MCF 10A (cell line): ENCODE measurements at regions not wholly inside any gene's neighbourhood (a gene's known extent, or its start where the extent isn't known, plus 50 kb on each side); places are given as distances from the start of the nearest gene placed in this dataset.

Experiments
- BruUV-seq: library from RNA; stranded (reverse); fragments of 400-500 nt; replicated peaks from 2 replicates; lab custom pipeline; 2021; lab: Mats Ljungman, UMichigan
- CTCF ChIA-PET: fragments of 300-600 bp; sonication (Branson Sonifier 250); formaldehyde crosslinking; extraction: SDS; loops from one replicate; lab custom pipeline; 2021; ENCODE audit warnings: antibody characterized with exemption, inconsistent platforms; lab: Yijun Ruan, JAX
- POLR2A ChIA-PET: fragments of 300-600, 350-650 bp; sonication (Branson Sonifier 250); formaldehyde crosslinking; extraction: SDS; loops from one replicate; lab custom pipeline; 2020; ENCODE audit warnings: antibody characterized with exemption, inconsistent platforms; lab: Yijun Ruan, JAX
- DNase-seq: peaks from one replicate; pipeline ENCODE4 v3.0.0-alpha.2; 2018; ENCODE audit not compliant: unreplicated experiment
- H3K27ac Mint-ChIP-seq: one replicate; pipeline ENCODE4 v1.8.0; 2022; ENCODE audit warnings: mild to moderate bottlenecking, low read depth, mixed read lengths; ENCODE audit not compliant: unreplicated experiment
- H3K27me3 Mint-ChIP-seq: one replicate; pipeline ENCODE4 v1.8.0; 2022; ENCODE audit warnings: mixed read lengths; ENCODE audit not compliant: insufficient read depth, unreplicated experiment
- H3K36me3 Mint-ChIP-seq: one replicate; pipeline ENCODE4 v1.8.0; 2022; ENCODE audit warnings: mild to moderate bottlenecking, moderate library complexity, mixed read lengths; ENCODE audit not compliant: insufficient read depth, unreplicated experiment
- H3K4me1 Mint-ChIP-seq: one replicate; pipeline ENCODE4 v1.8.0; 2022; ENCODE audit warnings: mixed read lengths; ENCODE audit not compliant: insufficient read depth, unreplicated experiment
- H3K4me3 Mint-ChIP-seq: one replicate; pipeline ENCODE4 v1.8.0; 2022; ENCODE audit warnings: mild to moderate bottlenecking, moderate library complexity, mixed read lengths; ENCODE audit not compliant: unreplicated experiment
- H3K9me3 Mint-ChIP-seq: one replicate; pipeline ENCODE4 v1.8.0; 2022; ENCODE audit warnings: mixed read lengths; ENCODE audit not compliant: unreplicated experiment
- intact Hi-C: fragments of 100-400 bp; cut with micrococcal nuclease; formaldehyde crosslinking; loops from 2 replicates; pipeline ENCODE4 v1.14.1; 2022
- TF ChIP-seq, protein P1 (sequence below): fragments of 200-600 bp; IDR thresholded peaks from one replicate; pipeline ENCODE4 v1.8.0; 2022; ENCODE audit warnings: antibody characterized with exemption, mild to moderate bottlenecking; ENCODE audit not compliant: unreplicated experiment

DNA sequence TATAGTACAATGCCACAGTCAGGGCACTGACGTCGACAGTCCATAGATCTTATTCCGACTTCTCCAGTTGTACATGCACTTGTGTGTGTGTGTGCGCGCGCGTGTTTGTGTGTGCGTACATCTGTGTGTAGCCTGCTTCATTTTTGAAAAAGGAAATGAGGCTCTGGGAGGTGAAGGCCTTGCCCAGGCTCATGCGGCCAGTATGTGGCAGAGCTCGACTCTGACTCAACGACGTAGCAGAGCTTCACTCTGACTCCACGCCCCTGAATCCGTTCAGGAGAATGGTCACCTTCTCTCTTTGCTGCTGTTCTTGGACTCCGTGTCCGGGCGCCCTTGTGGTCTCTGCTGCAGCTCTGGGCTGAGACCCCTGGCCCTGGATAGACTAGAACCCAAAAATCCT lies 81.6 kb upstream of the CIBAR2 start:
- H3K36me3 Mint-ChIP-seq = no peaks in the 10 kb centered on the region
- H3K9me3 Mint-ChIP-seq = no peaks in the 10 kb centered on the region
- TF ChIP-seq, protein P1, sequence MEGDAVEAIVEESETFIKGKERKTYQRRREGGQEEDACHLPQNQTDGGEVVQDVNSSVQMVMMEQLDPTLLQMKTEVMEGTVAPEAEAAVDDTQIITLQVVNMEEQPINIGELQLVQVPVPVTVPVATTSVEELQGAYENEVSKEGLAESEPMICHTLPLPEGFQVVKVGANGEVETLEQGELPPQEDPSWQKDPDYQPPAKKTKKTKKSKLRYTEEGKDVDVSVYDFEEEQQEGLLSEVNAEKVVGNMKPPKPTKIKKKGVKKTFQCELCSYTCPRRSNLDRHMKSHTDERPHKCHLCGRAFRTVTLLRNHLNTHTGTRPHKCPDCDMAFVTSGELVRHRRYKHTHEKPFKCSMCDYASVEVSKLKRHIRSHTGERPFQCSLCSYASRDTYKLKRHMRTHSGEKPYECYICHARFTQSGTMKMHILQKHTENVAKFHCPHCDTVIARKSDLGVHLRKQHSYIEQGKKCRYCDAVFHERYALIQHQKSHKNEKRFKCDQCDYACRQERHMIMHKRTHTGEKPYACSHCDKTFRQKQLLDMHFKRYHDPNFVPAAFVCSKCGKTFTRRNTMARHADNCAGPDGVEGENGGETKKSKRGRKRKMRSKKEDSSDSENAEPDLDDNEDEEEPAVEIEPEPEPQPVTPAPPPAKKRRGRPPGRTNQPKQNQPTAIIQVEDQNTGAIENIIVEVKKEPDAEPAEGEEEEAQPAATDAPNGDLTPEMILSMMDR = no peak
- POLR2A ChIA-PET = no interaction called here
- intact Hi-C loops = no loop called here
- peaks cover 6% of the 10 kb centered on the region for H3K4me1 Mint-ChIP-seq
- H3K27ac Mint-ChIP-seq = no peak overlapping the region
- H3K27me3 Mint-ChIP-seq = no peaks in the 10 kb centered on the region
- no peak overlapping the region for H3K4me3 Mint-ChIP-seq
- CTCF ChIA-PET = no interaction called here
- no TSS peak for BruUV-seq
- no peak for DNase-seq

DNA sequence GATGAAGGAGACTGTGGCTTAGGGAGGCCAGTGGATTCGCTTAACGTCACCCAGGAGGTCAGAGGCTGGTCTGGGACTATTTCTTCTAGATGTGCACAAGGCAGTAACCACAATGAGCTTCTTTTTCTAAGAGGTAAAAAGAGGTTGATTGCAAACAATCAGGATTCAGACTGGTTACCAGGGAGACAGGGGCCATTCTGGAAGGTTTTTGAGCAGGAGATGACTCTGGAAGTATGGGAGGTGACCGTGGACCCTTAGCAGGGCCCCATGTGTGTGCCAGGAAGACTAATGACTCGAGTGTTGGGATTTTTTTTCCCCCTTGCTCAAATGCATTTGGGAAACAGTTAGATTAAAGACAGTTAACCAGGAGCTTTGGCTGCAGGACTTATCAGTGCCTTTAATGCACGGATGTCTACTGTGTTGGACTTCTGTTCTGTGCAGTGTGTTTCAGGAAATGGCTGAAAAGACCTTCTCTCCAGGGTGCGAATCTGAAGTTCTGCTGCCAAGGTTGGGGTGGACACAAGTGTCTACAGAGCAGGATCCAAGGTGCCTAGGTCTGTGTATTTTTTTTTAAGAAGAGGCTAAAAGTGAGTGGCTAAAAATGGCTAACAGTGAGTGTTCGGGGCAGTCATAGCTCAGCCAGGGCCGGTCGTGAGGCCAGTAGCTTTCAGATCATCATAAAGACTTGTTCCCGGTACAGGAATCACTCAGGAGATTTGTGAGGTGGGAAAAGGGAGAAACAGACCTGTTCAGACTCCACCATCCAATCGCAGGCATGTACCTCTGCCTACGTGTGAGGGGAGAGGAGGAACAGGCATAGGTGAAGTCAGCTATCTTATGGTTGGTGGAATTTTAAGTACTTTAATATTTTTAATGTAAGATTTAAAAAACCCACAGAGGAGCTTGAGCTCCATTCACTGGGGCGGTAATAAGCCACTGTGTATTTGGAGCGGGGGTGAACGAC lies 82.3 kb upstream of the CIBAR2 start:
- no peaks in the 10 kb centered on the region for H3K9me3 Mint-ChIP-seq
- H3K27ac Mint-ChIP-seq = no peak overlapping the region
- TF ChIP-seq, protein P1 = no peak
- no peaks in the 10 kb centered on the region for H3K36me3 Mint-ChIP-seq
- POLR2A ChIA-PET = interaction anchor here (0.6 kb wide), 1 partner anchor 529 kb away, joined by 3 read pairs; no protein-coding TSS in a partner anchor
- H3K4me3 Mint-ChIP-seq = no peak overlapping the region
- CTCF ChIA-PET = no interaction called here
- intact Hi-C loops = no loop called here
- BruUV-seq = no TSS peak
- H3K4me1 Mint-ChIP-seq = no peaks in the 10 kb centered on the region
- H3K27me3 Mint-ChIP-seq = no peaks in the 10 kb centered on the region
- DNase-seq = no peak

DNA sequence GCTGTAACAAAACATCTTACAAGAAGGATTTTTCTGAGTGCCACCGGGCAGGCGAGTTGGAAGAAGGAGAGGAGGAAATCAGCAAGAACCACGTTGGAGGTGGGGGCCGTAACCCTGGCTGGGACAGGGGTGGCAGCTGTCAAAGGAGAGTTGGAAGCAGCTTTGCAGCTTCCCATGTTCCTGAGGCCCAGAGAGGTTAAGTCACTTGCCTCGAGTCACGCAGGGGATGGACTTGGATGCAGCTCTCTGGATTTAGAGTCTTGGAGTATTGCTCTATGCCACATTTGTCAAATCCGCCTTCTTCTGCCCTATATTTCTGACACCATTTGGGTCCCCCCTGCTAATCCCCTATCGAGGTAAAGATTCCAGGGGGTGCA lies 83.0 kb upstream of the CIBAR2 start:
- intact Hi-C loops = no loop called here
- no peak overlapping the region for H3K27ac Mint-ChIP-seq
- TF ChIP-seq, protein P1 = no peak
- ChIA-PET CTCF (no interaction called here), POLR2A (no interaction called here)
- no peak for DNase-seq
- H3K36me3 Mint-ChIP-seq = no peaks in the 10 kb centered on the region
- H3K27me3 Mint-ChIP-seq = no peaks in the 10 kb centered on the region
- no peaks in the 10 kb centered on the region for H3K9me3 Mint-ChIP-seq
- BruUV-seq = no TSS peak
- no peak overlapping the region for H3K4me3 Mint-ChIP-seq
- H3K4me1 Mint-ChIP-seq = peaks cover 6% of the 10 kb centered on the region

DNA sequence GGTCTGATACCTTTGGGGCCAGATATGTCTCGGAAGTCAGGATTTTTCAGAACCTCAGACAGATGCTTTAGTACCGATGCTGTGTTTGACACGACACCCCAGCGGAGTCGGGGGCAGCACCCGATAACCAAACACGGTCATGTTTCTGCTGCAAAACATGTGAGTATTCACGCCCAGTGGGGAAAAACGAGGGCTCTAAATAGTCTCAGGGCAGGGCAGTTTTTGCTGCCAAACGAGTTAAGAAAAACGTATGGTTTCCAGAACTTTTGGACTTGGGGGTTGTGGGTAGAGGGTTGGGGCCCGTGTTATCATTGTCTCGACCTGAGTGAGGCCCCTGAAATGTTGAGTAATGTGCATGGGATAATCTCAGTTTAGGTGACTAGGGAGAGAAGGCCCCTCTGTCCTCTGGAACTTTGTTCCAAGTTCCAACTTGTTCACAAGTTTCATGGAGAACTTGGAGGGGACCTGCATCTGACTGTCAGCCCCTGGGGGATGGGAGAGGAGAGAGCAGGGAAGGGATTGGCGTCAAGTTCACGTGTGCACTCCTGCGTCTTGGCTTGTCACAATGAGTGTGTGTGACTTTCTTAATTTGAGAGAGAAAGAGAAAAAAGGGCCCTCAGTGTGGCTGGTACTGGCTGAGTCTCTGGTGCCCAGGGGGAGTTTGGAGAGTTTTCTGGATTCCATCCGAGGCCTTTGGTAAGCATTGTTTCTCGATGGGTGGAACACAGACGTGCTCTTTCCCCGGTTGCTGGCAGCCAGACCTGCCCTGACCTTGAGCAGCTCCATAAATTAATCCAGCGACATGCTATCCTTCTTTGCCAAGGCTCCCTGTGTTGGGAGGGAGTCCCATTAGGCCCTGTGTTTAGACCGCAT lies 83.9 kb upstream of the CIBAR2 start:
- no peaks in the 10 kb centered on the region for H3K36me3 Mint-ChIP-seq

More for the DNA sequence above, 83.9 kb upstream of the CIBAR2 start:
- TF ChIP-seq, protein P1 = no peak
- H3K9me3 Mint-ChIP-seq = no peaks in the 10 kb centered on the region
- no peak for DNase-seq
- BruUV-seq = no TSS peak
- H3K4me3 Mint-ChIP-seq = no peak overlapping the region
- no peaks in the 10 kb centered on the region for H3K27me3 Mint-ChIP-seq
- intact Hi-C loops = no loop called here
- no peak overlapping the region for H3K27ac Mint-ChIP-seq
- POLR2A ChIA-PET = no interaction called here
- H3K4me1 Mint-ChIP-seq = peaks cover 7% of the 10 kb centered on the region
- CTCF ChIA-PET = interaction anchor here (1.0 kb wide), 1 partner anchor 11 kb away, joined by 3 read pairs; no protein-coding TSS in a partner anchor
